Liver (tissue), 8 donors: ENCODE measurements at regions not wholly inside any gene's neighbourhood (a gene's known extent, or its start where the extent isn't known, plus 50 kb on each side); places are given as distances from the start of the nearest gene placed in this dataset.

ENCODE experiments used
- DNase-seq: peaks from one replicate; pipeline ENCODE4 v3.0.0-alpha.2; 2017; ENCODE audit warnings: low spot score
- H3K27ac ChIP-seq, 2 donors: one replicate each; pipeline ENCODE4 v1.7.0; 2013; ENCODE audit warnings: inconsistent platforms in 2 of 2, low read length in 2 of 2, control low read depth in 1 of 2, low read depth in 1 of 2, mild to moderate bottlenecking in 1 of 2
- H3K27me3 ChIP-seq, 4 donors: one replicate each; pipeline versions ENCODE4 v1.6.1 to v1.7.0; 2013; ENCODE audit warnings: low read length in 3 of 4, inconsistent platforms in 1 of 4, mild to moderate bottlenecking in 1 of 4, moderate library complexity in 1 of 4; ENCODE audit not compliant: control insufficient read depth in 4 of 4, insufficient read depth in 4 of 4
- H3K36me3 ChIP-seq, 4 donors: one replicate each; pipeline versions ENCODE4 v1.6.1 to v1.7.0; 2013; ENCODE audit warnings: low read length in 3 of 4, mild to moderate bottlenecking in 3 of 4, low read depth in 1 of 4, moderate library complexity in 1 of 4; ENCODE audit not compliant: control insufficient read depth in 4 of 4, insufficient read depth in 3 of 4
- H3K4me1 ChIP-seq, 4 donors: one replicate each; pipeline versions ENCODE4 v1.6.1 to v1.7.0; 2013; ENCODE audit warnings: low read length in 3 of 4, mild to moderate bottlenecking in 3 of 4, moderate library complexity in 1 of 4; ENCODE audit not compliant: control insufficient read depth in 4 of 4, insufficient read depth in 4 of 4
- H3K4me3 ChIP-seq, 3 donors: one replicate each; pipeline versions ENCODE4 v1.6.1 to v1.7.0; 2013; ENCODE audit warnings: low read length in 3 of 3, control low read depth in 1 of 3, low read depth in 1 of 3, mild to moderate bottlenecking in 1 of 3
- H3K9ac ChIP-seq, 2 donors: one replicate each; pipeline ENCODE4 v1.7.0; 2013; ENCODE audit warnings: low read length in 2 of 2, mild to moderate bottlenecking in 2 of 2, moderate library complexity in 2 of 2, control low read depth in 1 of 2, low read depth in 1 of 2
- H3K9me3 ChIP-seq, 4 donors: one replicate each; pipeline versions ENCODE4 v1.6.1 to v1.7.0; 2013; ENCODE audit warnings: low read length in 3 of 4; ENCODE audit not compliant: control insufficient read depth in 4 of 4
- EGR1 ChIP-seq, 2 donors: IDR thresholded peaks; 2 replicates each; pipeline ENCODE4 v1.6.1; 2016 to 2018; ENCODE audit warnings: antibody characterized with exemption in 2 of 2, low read depth in 2 of 2
- GABPA ChIP-seq, 2 donors: IDR thresholded peaks in 1 of 2; conservative IDR thresholded peaks in 1 of 2; 2 replicates each; pipeline ENCODE4 v1.6.1; 2016; ENCODE audit warnings: antibody characterized with exemption in 2 of 2, mild to moderate bottlenecking in 1 of 2, moderate library complexity in 1 of 2
- HNF4A ChIP-seq, 2 donors: conservative IDR thresholded peaks; 2 replicates each; pipeline ENCODE4 v1.6.1; 2016; ENCODE audit warnings: antibody characterized with exemption in 2 of 2, mild to moderate bottlenecking in 2 of 2
- HNF4G ChIP-seq: IDR thresholded peaks from 2 replicates; pipeline ENCODE4 v1.6.1; 2016; ENCODE audit warnings: antibody characterized with exemption
- JUND ChIP-seq, 2 donors: IDR thresholded peaks; 2 replicates each; pipeline ENCODE4 v1.6.1; 2016; ENCODE audit warnings: antibody characterized with exemption in 2 of 2
- NR2F2 ChIP-seq: IDR thresholded peaks from 2 replicates; pipeline ENCODE4 v1.6.1; 2016; ENCODE audit warnings: antibody characterized with exemption
- RAD21 ChIP-seq, 2 donors: IDR thresholded peaks; 2 replicates each; pipeline ENCODE4 v1.6.1; 2016; ENCODE audit warnings: antibody characterized with exemption in 2 of 2, mild to moderate bottlenecking in 2 of 2
- RXRA ChIP-seq, 2 donors: IDR thresholded peaks; 2 replicates each; pipeline ENCODE4 v1.6.1; 2017 to 2018; ENCODE audit warnings: antibody characterized with exemption in 2 of 2, mild to moderate bottlenecking in 1 of 2
- SP1 ChIP-seq: IDR thresholded peaks from 2 replicates; pipeline ENCODE4 v1.6.1; 2018; ENCODE audit warnings: antibody characterized with exemption, mild to moderate bottlenecking
- TAF1 ChIP-seq: conservative IDR thresholded peaks from 2 replicates; pipeline ENCODE4 v1.6.1; 2016; ENCODE audit warnings: antibody characterized with exemption, mild to moderate bottlenecking
- WGBS: extraction: QIAGEN DNeasy Blood & Tissue Kit; methylation state at CpG from one replicate; pipeline ENCODE4 v1.1.7; 2013; 5-methylcytosine and 5-hydroxymethylcytosine counted together
- TF ChIP-seq, protein P1 (sequence below): fragments of 150-350 bp; IDR thresholded peaks from 2 replicates; pipeline ENCODE4 v1.5.1; 2017; ENCODE audit warnings: improper control_type of control experiment, low read depth, low read length; ENCODE audit not compliant: missing input control
- TF ChIP-seq, protein P2 (sequence below): IDR thresholded peaks from 2 replicates; pipeline ENCODE4 v1.6.1; 2016; ENCODE audit warnings: antibody characterized with exemption, mild to moderate bottlenecking
- TF ChIP-seq, protein P3 (sequence below): IDR thresholded peaks from 2 replicates; pipeline ENCODE4 v1.6.1; 2016; ENCODE audit warnings: antibody characterized with exemption
- TF ChIP-seq, protein P4 (sequence below): IDR thresholded peaks from 2 replicates; pipeline ENCODE4 v1.6.1; 2016; ENCODE audit warnings: antibody characterized with exemption
- donor health status: healthy.
- donor health status: healthy.
- donor health status: healthy.
- donor health status: healthy.
- donor health status: healthy.

DNA sequence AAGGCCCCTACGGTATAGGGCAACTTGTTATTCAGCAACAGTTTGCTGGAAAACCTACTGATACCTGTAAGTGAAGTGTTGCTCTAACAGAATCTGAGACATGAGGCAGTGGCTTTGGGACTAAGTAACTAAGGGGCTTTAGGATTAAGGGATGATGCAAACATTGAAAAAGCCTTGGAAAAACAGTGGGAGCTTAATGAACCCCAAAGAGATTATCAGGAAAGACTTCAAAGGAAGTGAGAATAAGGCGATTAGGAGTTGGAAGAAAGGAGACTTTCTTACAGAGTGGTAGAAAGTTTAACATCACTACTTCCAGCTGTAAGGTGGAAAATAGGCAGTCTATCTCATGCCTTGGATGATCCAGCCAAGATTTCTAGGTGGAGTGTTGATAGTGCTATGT, 158.2 kb upstream of the TRIB2 start:
- no peak for TF ChIP-seq NR2F2
- TF ChIP-seq, protein P1, sequence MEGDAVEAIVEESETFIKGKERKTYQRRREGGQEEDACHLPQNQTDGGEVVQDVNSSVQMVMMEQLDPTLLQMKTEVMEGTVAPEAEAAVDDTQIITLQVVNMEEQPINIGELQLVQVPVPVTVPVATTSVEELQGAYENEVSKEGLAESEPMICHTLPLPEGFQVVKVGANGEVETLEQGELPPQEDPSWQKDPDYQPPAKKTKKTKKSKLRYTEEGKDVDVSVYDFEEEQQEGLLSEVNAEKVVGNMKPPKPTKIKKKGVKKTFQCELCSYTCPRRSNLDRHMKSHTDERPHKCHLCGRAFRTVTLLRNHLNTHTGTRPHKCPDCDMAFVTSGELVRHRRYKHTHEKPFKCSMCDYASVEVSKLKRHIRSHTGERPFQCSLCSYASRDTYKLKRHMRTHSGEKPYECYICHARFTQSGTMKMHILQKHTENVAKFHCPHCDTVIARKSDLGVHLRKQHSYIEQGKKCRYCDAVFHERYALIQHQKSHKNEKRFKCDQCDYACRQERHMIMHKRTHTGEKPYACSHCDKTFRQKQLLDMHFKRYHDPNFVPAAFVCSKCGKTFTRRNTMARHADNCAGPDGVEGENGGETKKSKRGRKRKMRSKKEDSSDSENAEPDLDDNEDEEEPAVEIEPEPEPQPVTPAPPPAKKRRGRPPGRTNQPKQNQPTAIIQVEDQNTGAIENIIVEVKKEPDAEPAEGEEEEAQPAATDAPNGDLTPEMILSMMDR: no peak
- no peak for TF ChIP-seq RXRA (IDR thresholded peaks at IDR 0.05)
- TF ChIP-seq GABPA (IDR thresholded peaks at IDR 0.05 in 1 of 2, conservative IDR thresholded peaks at IDR 0.05 in 1 of 2): no peak
- Histone ChIP-seq H3K4me3 (no peak overlapping the region), H3K36me3 (no peaks in the 10 kb centered on the region), H3K9me3 (no peaks in the 10 kb centered on the region), H3K27ac (no peak overlapping the region), H3K4me1 (no peaks in the 10 kb centered on the region), H3K9ac (no peak overlapping the region), H3K27me3 (no peaks in the 10 kb centered on the region)
- DNase-seq: no peak
- 82% methylated on average over 2 of the region's 2 CpGs for WGBS

DNA sequence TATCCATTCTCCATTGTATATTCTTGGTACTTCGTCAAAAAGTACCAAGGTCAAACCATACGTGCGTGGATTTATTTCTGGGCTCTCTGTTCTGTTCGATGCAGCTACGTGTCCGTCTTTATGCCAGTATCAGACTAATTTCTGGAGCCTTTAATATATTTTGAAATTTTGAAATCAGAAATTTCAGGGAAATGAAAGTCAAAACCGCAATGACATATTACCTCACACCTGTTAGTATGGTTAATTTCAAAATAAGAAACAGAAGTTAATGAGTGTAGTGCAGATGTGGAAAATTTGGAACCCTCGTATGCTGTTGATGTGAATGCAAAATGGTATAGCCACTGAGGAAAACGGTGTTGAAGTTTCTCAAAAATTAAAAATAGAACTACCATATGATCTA, 156.1 kb upstream of the TRIB2 start:
- Histone ChIP-seq H3K27me3 (no peaks in the 10 kb centered on the region), H3K9ac (no peak overlapping the region), H3K36me3 (no peaks in the 10 kb centered on the region), H3K4me3 (no peak overlapping the region), H3K4me1 (no peaks in the 10 kb centered on the region), H3K9me3 (no peaks in the 10 kb centered on the region), H3K27ac (no peak overlapping the region)
- no peak for DNase-seq
- WGBS: 88% methylated on average over 9 of the region's 9 CpGs
- TF ChIP-seq RAD21 (IDR thresholded peaks at IDR 0.05): no peak
- TF ChIP-seq, protein P2, sequence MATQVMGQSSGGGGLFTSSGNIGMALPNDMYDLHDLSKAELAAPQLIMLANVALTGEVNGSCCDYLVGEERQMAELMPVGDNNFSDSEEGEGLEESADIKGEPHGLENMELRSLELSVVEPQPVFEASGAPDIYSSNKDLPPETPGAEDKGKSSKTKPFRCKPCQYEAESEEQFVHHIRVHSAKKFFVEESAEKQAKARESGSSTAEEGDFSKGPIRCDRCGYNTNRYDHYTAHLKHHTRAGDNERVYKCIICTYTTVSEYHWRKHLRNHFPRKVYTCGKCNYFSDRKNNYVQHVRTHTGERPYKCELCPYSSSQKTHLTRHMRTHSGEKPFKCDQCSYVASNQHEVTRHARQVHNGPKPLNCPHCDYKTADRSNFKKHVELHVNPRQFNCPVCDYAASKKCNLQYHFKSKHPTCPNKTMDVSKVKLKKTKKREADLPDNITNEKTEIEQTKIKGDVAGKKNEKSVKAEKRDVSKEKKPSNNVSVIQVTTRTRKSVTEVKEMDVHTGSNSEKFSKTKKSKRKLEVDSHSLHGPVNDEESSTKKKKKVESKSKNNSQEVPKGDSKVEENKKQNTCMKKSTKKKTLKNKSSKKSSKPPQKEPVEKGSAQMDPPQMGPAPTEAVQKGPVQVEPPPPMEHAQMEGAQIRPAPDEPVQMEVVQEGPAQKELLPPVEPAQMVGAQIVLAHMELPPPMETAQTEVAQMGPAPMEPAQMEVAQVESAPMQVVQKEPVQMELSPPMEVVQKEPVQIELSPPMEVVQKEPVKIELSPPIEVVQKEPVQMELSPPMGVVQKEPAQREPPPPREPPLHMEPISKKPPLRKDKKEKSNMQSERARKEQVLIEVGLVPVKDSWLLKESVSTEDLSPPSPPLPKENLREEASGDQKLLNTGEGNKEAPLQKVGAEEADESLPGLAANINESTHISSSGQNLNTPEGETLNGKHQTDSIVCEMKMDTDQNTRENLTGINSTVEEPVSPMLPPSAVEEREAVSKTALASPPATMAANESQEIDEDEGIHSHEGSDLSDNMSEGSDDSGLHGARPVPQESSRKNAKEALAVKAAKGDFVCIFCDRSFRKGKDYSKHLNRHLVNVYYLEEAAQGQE: no peak
- no peak for TF ChIP-seq HNF4G
- TF ChIP-seq HNF4A (conservative IDR thresholded peaks at IDR 0.05): no peak
- TF ChIP-seq EGR1 (IDR thresholded peaks at IDR 0.05; ENCODE audit: low read depth in 2 of 2): no peak
- TF ChIP-seq, protein P3, sequence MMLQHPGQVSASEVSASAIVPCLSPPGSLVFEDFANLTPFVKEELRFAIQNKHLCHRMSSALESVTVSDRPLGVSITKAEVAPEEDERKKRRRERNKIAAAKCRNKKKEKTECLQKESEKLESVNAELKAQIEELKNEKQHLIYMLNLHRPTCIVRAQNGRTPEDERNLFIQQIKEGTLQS: no peak
- TF ChIP-seq, protein P4, sequence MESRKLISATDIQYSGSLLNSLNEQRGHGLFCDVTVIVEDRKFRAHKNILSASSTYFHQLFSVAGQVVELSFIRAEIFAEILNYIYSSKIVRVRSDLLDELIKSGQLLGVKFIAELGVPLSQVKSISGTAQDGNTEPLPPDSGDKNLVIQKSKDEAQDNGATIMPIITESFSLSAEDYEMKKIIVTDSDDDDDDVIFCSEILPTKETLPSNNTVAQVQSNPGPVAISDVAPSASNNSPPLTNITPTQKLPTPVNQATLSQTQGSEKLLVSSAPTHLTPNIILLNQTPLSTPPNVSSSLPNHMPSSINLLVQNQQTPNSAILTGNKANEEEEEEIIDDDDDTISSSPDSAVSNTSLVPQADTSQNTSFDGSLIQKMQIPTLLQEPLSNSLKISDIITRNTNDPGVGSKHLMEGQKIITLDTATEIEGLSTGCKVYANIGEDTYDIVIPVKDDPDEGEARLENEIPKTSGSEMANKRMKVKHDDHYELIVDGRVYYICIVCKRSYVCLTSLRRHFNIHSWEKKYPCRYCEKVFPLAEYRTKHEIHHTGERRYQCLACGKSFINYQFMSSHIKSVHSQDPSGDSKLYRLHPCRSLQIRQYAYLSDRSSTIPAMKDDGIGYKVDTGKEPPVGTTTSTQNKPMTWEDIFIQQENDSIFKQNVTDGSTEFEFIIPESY: no peak
- no peak for TF ChIP-seq RXRA (IDR thresholded peaks at IDR 0.05)
- TF ChIP-seq GABPA (IDR thresholded peaks at IDR 0.05 in 1 of 2, conservative IDR thresholded peaks at IDR 0.05 in 1 of 2): no peak
- no peak for TF ChIP-seq NR2F2
- no peak for TF ChIP-seq TAF1
- no peak for TF ChIP-seq JUND (IDR thresholded peaks at IDR 0.05)
- TF ChIP-seq, protein P1: no peak
- no peak for TF ChIP-seq SP1
